ENCODE measurements at regions not wholly inside any gene's neighbourhood (a gene's known extent, or its start where the extent isn't known, plus 50 kb on each side); places are given as distances from the start of the nearest gene placed in this dataset.
"Not testable (repeated sequence)": the region's sequence is repeated elsewhere in the genome, so short reads cannot be mapped to it uniquely, and the experiment has no call there.

- intact Hi-C loops (cut with DNase I, micrococcal nuclease), result no loop called here
- ATAC-seq (peak; percentile 65), DNase-seq (no peak)
Measured at GRCh38 chr4:129246910-129247461, 151.0 kb downstream of the C4orf33 start.

- intact Hi-C loops (cut with DNase I, micrococcal nuclease), result no loop called here
- ATAC-seq, result no peak
- no peak for DNase-seq
Measured at GRCh38 chr4:129248621-129249020, 152.7 kb downstream of the C4orf33 start.

- DNase-seq, result no peak
- no peak for ATAC-seq
- intact Hi-C loops (cut with DNase I, micrococcal nuclease), result no loop called here
Measured at GRCh38 chr4:129254126-129254525, 158.2 kb downstream of the C4orf33 start.

- DNase-seq (no peak), ATAC-seq (no peak)
Measured at GRCh38 chr4:129254526-129254925, 158.6 kb downstream of the C4orf33 start.

GRCh38 chr4:129261584-129261983 lies 165.6 kb downstream of the C4orf33 start:
- ATAC-seq, result no peak
- intact Hi-C loops (cut with DNase I, micrococcal nuclease), result no loop called here

More at GRCh38 chr4:129254526-129254925, 158.6 kb downstream of the C4orf33 start:
- intact Hi-C loops (cut with DNase I, micrococcal nuclease), result no loop called here

DNA sequence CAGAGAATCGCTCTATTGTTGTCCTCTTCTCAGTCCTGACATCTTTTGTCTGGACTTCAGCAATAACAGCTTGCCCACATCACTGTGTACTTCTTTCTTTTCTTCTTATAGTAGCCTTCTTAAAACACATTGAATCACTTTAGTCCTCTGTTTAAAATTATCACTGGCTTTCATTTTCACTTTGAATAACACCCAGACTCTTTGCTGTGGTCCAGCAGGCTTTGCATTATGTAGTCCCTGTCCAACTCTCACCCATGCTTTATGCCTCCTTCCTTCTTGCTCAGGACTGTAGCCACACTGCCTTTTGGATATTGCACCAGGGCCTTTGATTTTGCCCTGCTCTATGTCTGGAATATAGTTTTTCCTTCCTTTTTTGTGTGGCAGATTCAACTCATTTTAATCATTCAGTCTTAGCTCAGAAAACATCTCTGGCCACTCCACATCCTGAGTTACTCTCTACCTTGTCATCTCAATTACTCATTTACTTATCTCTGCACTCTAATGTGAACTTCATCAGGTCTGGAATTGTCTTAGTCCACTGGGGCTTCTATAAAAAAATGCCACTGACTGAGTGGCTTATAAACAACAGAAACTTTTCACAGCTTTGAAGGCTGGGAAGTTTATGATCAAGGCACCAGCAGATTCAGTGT lies 168.2 kb downstream of the C4orf33 start:
- intact Hi-C loops (cut with DNase I, micrococcal nuclease), result no loop called here
- ATAC-seq (no peak), DNase-seq (no peak)

More at GRCh38 chr4:129261584-129261983, 165.6 kb downstream of the C4orf33 start:
- no peak for DNase-seq

DNA sequence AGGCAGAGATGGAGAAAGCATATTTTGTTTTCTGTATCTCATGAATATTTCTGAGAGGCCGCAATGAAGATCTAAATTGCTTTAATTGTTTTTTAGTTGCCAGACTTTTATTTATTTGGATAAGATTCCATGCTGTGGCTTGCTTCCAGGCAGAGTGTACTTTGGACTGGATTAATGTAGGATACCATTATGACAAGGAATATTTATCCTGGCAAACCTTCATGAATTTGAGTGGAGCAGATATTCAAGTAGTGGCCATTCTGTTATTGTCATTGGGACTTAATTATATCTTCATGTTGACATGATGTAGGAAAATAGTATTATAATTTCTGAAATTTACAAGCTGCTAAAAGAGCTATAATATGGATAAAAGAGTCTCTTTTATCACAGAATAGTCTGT lies 182.9 kb downstream of the C4orf33 start:
- DNase-seq, result no peak
- no peak for ATAC-seq
- intact Hi-C loops (cut with DNase I, micrococcal nuclease), result no loop called here

DNA sequence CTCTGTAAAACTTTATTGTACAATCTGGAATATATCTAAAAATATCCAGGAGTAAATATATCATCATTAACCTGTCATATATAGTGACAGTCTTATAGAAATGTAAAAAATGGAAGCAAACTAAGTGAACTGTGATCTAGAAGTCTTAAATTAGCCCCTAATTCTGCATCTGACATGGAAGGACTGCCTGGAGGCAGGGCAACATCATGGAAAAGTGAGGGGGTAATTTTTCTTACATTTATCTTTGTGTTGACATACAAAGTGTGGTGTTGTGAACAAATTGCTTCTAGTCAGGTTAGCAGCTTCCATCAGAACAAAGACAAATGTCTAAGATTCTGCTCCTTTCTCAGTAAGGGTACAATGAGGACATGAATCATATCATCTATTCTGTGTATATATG lies 186.3 kb downstream of the C4orf33 start:
- intact Hi-C loops (cut with DNase I, micrococcal nuclease), result no loop called here
- ATAC-seq, result no peak
- DNase-seq, result no peak

DNA sequence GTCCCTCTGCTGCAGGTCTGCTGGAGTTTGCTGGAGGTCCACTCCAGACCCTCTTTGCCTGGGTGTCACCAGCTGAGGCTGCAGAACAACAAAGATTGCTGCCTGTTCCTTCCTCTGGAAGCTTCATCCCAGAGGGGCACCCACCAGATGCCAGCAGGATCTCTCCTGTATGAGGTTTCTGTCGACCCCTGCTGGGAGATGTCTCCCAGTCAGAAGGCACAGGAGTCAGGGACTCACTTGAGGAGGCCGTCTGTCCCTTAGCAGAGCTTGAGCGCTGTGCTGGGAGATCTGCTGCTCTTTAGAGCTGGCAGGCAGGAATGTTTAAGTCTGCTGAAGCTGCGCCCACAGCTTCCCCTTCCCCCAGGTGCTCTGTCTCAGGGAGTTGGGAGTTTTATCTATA lies 196.2 kb downstream of the C4orf33 start:
- intact Hi-C loops (cut with DNase I, micrococcal nuclease); DNase-seq; ATAC-seq: not testable (repeated sequence)

DNA sequence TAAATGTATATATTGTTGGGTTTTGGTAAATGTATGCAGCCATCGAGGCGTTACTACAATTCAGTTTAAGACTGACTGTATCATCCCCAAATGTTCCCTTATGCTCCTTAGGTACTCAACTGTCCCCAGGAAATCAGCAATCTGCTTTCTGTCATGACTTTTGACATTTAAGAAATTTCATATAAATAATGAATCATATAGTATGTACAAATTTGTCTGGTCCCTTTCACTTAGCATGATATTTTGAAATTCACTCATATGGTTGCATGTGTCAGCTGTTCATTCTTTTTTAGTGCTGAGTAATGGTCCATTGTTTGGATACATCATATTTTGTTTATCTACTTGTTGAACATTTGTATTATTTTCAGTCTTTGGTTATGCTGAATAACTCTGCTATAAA lies 218.8 kb downstream of the C4orf33 start:
- DNase-seq (no peak), ATAC-seq (no peak)
- intact Hi-C loops (cut with DNase I, micrococcal nuclease), result no loop called here

- DNase-seq (no peak), ATAC-seq (no peak)
- intact Hi-C loops (cut with DNase I, micrococcal nuclease), result no loop called here
Measured at GRCh38 chr4:129322920-129323319, 227.0 kb downstream of the C4orf33 start.

DNA sequence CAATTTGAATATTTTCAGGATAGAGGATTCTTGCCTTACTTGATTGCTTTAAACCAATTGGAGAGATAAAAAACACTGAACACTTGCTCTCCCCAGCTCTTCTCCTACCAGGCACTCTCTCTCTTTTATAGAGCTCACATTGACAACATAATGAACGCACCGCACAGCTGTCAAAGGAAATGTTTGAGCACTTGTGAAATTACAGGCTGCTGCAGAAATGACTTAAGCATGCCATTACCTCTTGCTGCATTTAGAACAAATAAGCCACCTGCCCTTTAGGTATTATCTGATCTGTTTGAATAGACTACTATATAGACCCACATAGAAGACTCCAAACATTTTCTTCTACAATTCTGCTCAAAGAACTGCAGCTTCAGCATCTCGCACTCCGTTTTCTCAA lies 227.7 kb downstream of the C4orf33 start:
- intact Hi-C loops (cut with DNase I, micrococcal nuclease), result no loop called here
- DNase-seq (no peak), ATAC-seq (no peak)

DNA sequence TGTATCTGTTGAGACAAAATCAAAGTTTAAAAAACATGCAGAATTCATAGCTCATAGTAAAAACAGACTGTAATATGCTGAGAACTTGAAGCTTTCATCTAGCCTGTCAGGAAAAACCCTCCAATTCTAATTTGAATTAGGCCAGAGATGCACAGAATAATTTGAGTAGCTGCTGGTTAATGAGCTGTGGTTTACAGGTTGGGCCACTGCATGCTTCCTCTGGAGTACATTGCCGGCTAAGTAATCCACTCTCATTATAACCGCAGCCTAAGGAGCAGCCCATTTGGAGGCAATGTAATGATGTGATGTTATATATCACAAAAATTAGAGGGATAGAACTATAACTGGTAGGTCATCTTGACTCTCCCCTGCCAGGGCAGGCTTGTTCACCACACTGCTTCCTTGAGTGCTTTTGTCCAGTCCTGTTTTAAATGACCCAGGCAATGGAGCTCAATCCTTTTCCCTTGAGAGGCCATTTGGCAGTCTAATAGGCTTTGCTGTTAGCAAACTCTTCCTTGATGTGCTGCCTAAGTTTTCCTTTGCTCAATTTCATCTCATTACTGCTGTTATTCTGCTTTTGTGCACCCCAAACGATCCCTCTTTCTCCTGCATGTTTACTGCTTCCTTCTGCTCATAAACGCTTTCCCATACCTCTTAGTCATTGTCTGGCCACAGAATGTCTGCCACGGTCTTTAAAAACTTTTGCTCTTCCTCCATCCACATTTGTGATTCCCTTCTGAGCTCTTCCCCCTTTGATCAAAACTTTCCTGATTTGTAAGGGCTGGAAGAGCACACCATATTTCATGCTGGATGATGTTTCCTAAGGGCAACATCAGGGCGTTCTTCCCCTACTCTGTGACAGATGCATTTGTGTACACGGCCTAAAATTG lies 230.9 kb downstream of the C4orf33 start:
- no peak for ATAC-seq
- intact Hi-C loops (cut with DNase I, micrococcal nuclease), result no loop called here
- DNase-seq, result no peak

DNA sequence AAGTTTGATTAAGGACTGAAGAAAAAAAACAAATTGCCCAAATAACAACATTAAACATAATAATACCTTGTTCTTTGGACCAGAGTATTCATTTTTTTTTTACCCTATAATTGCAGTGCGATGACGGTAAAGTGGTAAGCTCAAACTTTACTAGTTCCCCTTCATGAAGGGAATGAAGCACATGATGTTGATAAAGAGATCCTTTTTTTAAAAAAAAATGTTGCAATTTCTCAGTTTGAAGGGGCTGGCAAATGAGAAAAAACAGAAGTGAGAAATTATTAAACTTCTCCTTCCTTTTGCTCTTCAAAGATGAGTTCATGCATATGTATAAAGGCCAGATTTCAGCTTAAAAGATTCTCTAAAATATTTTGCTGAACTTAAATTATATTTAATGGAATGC lies 231.7 kb downstream of the C4orf33 start:
- ATAC-seq (no peak), DNase-seq (no peak)
- intact Hi-C loops (cut with DNase I, micrococcal nuclease), result no loop called here

DNA sequence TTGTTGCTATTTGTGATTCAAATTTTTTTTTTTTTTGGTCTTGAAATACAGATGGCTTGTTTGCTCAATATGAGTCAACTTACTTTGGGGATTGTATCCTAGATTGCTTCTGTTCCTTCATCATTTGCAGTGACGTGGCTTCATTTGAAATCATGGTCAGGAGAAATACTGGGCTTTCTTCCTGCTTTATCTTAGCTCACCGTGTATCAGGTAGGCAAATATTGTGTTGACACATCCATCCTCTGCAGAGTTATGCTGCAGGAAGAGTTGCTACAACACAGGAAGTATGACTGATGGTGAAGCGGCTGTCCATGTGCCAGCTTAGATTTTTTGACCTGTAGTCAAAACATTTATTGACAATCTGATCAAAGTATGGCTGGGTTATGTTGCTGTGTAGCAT lies 232.2 kb downstream of the C4orf33 start:
- DNase-seq, result no peak
- no peak for ATAC-seq
- intact Hi-C loops (cut with DNase I, micrococcal nuclease), result no loop called here

- DNase-seq (no peak), ATAC-seq (no peak)
- intact Hi-C loops (cut with DNase I, micrococcal nuclease), result no loop called here
Measured at GRCh38 chr4:129334136-129334535, 238.2 kb downstream of the C4orf33 start.

DNA sequence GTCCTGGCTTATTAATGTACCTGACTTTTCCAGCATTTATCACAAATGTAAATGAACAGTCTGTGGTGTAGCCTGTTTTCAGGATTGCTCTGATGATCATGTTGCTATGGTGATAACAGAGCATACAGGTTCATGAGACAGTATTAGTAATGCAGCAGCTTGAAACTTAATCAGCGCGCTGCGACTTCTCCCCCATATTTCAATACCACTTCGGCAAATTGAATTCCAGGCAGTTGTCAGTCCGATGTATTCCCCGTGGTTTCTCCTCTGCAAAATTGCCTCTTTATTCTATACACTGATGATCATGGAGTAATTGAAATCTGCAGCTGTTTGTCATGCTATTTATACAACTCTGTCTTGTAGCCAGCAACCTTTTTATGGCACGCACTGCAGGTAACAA lies 239.3 kb downstream of the C4orf33 start:
- no peak for ATAC-seq
- DNase-seq, result no peak
- intact Hi-C loops (cut with DNase I, micrococcal nuclease), result no loop called here

DNA sequence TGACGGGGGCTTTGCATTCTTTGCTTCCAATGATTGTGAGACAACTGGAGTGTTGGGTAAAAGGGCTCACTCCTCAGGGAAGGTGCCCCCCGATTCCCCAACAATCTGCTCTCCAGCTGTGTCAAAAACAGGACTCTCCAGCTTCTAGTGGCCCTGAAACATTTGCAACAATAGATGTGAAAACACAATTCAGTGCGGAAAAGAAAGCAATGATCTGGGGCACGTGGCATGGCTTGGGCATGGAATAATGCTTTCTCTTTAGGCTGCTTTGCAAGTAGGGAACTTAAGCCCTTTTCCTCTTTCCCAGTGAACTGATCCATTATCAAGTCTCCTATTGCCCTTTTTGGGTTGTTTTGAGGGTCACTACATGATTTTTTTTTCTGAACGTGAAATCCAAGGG lies 239.9 kb downstream of the C4orf33 start:
- DNase-seq, result no peak
- intact Hi-C loops (cut with DNase I, micrococcal nuclease), result no loop called here
- no peak for ATAC-seq

GRCh38 chr4:129336457-129337227 lies 240.7 kb downstream of the C4orf33 start:
- DNase-seq (no peak), ATAC-seq (no peak)
- intact Hi-C loops (cut with DNase I, micrococcal nuclease), result no loop called here

Measured in left colon (tissue), 2 donors.